HG03575 (cell line): ENCODE measurements at regions not wholly inside any gene's neighbourhood (a gene's known extent, or its start where the extent isn't known, plus 50 kb on each side); places are given as distances from the start of the nearest gene placed in this dataset.
"Not testable (repeated sequence)": the region's sequence is repeated elsewhere in the genome, so short reads cannot be mapped to it uniquely, and the experiment has no call there.

ENCODE experiments used
- ATAC-seq: cut with Tn5 transposase; IDR thresholded peaks from one replicate; pipeline ENCODE4 v1.9.1; 2021; ENCODE audit not compliant: unreplicated experiment, insufficient number of reproducible peaks, low FRiP score; ENCODE audit errors: extremely low read depth

DNA sequence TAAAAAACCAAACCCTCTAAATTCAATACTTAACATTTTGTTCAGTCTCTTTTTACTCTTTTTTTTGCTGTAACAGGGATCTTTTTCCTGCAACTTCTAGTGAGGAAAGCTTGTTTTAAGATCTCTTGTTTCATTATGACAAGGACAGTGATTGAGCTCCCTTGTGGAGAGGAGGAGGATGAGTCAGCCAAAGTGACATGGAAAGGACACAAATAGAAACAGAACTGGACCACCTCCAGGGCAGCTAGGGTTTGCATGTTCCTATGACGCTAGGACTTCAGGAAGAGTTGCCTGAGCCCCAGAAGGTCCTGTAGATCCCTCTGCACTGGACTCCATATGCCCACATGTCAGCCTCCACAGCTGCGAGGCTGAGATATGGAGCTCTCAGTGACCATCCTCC, 212.6 kb upstream of the FAM78B start:
- ATAC-seq = no peak

DNA sequence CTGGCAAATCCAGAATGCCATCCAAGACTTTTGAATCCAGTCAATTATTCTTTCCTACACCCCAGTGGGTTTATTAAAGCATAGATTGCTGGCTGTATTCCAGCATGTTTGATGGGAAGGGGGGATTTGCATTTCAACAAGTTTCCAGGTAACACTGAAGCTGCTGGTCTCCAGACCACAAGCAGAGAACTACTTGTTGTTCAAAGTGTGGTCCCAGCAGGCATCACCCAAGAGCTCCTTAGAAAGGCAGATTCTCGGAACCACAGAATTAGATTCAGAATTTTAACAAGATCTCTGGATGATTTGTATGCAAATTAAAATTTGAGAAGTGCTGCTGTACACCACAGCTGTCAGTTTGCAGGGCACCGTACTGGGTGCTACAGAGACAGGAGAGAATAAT, 216.3 kb upstream of the FAM78B start:
- ATAC-seq = no peak

DNA sequence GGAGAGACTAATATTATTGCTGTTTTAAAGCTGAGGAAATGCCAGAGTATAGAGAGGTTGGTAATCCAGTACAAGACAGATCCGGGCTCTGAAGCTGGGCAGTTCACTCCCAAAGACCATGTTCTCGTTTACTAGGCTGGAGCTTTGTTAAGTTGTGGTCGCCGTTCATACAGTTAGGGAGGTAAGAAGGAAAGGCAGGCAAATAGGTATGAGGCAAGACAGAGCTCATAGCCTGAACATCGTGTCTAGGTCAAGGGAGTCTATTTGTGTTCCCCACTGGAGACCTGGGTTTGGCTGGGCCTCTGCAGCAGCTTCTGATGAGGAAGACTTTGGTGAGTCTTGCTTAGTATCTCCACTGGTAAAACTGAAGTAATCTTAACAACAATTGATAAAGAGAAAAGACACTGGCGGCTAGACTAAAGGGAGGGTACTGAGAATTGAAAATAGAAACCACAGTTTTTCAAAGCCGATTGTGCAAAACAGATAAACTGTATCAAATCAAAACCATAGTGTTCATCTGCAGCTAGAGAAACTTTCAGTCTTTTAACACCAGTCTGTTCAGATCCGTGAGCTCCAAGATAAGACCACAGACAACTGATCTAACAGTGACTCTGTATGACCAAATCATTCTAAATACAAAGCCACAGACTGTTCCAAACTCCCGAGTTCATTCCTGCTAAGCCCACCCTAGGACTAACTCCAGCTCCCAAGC, 217.0 kb upstream of the FAM78B start:
- no peak for ATAC-seq

DNA sequence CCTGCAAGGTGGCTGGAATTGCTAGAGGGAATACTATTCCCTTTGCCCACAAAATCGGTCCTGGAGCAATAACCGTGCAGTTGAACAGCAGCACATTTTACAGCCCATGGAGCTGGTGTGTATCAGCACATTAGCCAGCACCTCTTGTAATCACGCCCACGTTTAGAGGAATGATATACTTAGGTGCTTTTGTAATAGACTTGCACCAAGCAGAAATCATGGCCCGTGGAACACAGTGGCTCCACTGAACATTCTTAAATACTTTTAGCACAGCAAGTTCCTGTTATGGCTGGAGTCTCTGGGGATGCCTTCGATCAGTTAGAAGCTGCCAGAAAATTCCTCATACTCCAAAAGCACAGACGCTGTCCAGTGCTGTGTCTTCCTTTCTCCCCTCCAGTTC, 218.1 kb upstream of the FAM78B start:
- ATAC-seq = no peak

DNA sequence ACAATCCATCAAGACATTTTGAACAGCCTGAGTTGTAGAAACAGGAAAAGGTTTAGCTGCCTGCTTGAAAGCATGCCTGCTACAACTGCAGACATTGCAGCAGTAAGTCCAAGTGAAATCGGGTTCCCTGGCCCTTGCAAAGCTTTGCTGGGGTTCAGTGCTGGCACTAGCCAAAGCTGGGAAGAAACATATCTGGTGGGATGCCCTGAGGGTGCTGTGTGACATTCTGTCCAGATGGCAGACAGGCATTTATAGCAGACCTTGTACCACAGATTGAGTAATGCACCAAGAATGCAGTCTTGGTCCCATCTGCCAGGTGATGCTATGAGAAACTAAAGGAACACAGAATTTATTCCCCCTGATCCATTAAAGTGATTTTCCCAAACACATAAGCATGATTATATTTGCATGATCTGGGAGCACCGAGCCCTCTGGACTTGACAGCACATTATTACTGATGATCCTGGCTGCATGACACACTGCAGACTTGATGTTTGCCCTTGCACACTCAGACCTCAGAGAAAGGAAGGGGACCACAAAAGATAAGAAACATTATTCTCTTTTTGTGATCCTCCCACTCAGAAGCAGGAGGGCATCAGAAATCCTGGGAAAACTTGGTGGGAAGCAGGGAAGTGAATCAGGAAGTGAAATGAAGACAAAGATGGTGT, 223.7 kb upstream of the FAM78B start:
- ATAC-seq = no peak

DNA sequence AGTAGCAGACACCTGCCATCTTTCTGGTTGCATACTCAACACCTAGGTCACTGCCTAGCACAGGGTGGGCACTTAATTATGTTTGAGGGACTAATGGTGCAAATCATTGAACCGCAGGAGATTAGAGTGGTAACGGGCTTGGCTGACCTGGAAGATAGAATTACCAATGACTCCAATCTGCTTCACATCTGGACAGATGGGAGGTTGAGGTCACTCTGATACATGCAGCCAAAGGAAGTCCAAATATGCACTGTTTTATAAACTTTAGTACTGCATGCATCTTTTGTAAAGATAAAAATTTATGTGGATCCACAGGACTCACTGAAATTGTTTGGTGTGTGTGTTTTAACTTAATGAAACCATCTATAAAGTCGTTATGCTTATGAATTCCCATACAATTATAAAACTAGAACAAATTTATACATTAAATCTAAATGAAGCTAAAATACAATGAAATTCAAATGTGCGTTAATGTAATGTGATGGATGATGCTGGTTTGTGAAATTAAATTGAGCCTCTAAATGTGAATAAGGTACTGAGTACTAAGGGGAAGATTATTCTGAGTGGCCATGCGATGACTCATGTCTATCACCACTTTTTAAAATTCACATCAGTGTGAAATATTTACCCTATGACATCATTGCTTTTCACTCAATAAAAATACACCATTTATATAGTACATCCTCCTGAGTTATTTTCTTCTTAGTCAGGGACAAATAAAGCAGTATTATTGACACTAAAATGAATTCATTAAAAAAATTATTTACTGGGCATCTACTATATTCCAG, 224.7 kb upstream of the FAM78B start:
- ATAC-seq = no peak

DNA sequence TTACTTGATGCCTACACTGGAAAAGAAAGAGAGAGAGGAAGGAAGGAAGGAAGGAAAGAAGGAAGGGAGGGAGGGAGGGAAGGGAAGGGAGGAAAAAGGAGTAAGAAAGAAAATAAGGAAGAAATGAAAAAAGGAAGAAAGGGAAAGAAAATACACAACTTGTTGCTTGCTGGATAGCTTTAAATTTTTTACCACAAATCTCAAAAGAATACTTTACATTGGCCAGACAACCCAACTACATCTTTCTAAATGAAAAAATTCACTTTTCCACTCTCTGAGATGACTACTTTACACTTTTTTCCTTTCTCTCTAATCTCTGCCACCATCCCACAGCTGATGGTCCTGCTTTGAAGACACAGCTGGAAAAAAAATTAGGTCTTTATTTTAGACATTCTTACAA, 228.9 kb upstream of the FAM78B start:
- ATAC-seq = no peak

DNA sequence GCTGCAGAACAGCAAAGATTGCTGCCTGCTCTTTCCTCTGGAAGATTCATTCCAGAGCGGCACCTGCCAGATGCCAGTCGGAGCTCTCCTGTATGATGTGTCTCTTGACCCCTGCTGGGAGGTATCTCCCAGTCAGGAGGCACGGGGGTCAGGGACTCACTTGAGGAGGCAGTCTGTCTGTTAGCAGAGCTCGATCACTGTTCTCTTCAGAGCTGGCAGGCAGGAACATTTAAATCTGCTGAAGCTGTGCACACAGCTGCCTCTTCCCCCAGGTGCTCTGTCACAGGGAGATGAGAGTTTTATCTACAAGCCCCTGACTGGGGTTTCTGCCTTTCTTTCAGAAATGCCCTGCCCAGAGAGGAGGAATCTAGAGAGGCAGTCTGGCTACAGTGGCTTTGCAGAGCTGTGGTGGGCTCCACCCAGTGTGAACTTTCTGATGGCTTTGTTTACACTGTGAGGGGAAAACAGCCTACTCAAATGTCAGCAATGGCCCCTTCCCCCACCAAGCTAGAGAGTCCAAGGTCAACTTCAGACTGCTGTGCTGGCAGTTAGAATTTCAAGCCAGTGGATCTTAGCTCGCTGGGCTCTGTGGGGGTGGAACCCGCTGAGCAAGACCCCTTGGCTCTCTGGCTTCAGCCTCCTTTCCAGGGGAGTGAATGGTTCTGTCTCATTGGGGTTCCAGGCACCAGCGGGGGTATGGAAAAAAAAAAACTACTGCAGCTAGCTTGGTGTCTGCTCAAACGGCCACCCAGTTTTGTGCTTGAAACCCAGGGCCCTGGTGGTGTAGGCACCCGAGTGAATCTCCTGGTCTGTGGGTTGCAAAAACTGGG, 242.7 kb upstream of the FAM78B start:
- not testable (repeated sequence) for ATAC-seq

DNA sequence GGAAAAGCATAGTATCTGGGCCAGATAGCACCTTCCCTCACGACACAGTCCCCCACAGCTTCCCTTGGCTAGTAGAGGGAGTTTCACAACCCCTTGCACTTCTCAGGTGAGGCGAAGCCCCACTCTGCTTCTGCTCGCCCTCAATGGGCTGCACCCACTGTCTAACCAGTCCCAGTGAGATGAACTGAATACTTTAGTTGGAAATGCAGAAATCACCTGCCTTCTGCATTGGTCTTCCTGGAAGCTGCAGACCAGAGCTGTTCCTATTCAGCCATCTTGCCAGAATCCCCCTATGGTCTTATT, 243.2 kb upstream of the FAM78B start:
- ATAC-seq = no peak

DNA sequence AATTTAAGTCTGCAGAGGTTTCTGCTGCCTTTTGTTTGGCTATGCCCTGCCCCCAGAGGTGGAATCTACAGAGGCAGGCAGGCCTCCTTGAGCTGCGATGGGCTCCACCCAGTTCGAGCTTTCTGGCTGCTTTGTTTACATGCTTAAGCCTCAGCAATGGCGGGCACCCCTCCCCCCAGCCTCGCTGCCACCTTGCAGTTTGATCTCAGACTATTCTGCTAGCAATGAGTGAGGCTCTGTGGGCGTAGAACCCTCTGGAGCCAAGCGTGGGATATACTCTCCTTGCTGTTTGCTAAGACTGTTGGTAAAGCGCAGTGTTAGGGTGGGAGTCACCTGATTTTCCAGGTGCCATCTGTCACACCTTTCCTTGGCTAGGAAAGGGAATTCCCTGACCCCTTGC, 250.0 kb upstream of the FAM78B start:
- ATAC-seq = not testable (repeated sequence)

DNA sequence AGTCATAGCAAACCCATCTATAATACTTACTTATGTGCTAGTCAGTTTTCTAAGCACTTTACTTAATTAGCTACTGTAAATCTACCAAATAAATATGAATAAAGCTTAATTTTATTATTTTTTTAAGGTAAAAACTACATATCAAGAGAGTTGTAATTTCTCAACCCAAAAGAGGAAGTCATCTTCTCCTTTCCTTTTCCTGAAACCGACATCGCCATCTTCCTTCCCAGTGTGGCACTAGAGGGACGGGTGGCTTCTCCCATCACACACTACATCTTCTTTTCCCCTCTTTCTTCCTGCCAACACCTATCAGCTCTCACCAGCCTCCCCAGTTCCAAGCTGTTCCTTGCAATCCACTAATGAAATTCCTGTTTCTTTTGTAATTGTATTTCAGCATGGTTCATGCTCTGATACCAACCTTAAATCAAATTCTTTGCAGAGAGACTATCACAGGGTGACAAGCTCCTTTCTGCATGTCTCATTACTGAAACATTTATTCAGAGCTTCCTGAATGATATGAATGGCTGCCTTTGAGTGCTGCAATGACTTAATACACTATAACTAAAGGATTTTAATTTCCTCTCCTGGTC, 251.6 kb upstream of the FAM78B start:
- no peak for ATAC-seq

DNA sequence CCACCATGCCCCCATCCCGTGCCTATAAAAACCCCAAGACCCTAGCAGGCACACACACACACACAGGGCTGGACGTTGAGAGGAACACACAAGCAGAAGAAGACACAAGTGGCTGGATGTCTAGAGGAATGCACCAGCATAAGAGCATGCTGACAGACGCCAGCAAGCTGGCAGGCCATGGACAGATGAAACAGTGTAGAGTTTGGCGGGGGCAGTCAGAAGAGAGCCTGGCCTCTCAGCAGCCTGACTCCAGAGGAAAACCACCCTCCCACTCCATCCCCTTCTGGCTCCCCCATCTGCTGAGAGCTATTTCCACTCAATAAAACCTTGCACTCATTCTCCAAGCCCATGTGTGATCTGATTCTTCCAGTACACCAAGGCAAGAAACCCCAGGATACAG, 255.8 kb upstream of the FAM78B start:
- ATAC-seq = not testable (repeated sequence)

DNA sequence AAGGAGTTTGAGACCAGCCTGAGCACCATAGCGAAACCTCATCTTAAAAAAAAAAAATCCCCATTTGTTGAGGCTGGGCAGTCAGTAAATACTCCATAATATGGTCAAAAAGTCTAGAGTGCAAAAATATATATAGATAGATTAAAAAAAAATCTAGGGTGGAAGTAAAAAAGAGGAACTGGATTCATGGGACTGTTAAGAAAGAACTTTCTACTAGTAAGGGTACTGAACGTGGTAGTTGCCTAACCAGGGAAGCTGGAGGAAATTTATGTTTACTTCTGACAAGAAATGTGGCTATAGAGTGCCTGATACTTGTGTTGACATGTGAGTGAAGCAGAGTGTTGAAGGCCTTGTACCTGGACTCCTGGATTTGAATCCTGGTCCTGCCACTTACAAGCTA, 265.9 kb upstream of the FAM78B start:
- ATAC-seq = no peak

DNA sequence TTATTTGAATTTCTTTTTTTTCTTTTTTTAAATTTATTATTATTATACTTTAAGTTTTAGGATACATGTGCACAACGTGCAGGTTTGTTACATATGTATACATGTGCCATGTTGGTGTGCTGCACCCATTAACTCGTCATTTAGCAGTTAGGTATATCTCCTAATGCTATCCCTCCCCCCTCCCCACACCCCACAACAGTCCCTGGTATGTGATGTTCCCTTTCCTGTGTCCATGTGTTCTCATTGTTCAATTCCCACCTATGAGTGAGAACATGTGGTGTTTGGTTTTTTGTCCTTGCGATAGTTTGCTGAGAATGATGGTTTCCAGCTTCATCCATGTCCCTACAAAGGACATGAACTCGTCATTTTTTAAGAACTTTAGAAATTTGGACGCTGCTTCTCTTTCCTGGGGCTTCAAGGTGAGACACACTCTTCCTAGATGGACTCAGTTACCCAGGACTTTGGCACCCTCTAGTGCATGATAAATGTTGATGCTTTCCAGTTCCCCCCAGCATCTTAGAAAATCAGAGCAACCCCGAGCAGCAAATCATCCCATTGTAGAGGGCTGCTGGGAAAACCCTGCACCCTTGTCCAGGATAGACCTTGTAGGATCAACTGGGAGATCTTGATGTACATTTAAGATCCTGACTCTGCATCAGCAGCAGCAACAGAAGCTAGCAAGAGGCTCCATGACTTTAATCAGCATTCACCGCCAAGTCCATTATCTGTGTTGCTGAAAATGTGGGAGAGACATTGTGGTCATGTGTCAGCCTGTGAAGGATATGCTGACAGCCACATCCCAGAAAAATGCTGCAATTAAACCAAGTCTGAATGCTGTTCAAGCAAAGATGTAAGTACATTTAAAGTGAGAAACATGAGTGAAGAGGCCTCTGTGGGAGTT, 266.9 kb upstream of the FAM78B start:
- ATAC-seq = not testable (repeated sequence)

DNA sequence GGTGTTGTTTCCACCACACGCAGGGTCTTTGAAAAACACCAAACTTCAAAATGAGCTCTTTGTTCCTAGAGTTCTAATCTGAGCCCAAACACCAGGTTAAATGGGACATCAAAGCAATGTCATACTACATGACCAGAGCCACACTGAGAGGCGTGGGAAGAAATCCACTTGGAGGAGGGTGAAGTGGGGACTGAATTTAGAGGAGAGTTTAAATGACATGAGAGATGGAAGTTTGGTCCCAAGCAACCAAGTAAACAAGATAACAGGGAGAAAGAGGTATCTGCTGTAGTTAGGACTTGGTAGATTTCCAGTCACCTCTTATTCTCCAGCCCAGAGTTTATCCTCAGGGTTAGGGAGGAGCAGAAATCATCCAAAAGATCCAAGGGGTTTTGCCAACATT, 290.9 kb upstream of the FAM78B start:
- no peak for ATAC-seq

DNA sequence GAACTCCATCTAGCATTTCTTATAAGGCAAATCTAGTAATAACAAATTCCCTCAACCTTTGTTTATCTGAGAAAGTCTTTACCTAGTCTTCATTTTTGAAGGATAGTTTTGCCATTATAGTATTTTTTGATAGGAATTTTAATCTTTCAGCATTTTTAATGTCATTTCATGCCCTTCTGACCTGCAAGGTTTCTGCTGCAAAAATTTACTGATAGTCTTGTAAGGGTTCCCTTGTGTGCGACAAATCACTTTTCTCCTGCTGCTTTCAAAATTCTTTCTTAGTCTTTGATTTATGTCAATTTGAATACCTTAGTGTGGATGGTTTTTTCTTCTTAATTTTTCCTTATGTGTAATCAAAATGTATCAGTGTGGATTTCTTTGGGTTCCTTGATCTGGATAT, 297.5 kb upstream of the FAM78B start:
- no peak for ATAC-seq

DNA sequence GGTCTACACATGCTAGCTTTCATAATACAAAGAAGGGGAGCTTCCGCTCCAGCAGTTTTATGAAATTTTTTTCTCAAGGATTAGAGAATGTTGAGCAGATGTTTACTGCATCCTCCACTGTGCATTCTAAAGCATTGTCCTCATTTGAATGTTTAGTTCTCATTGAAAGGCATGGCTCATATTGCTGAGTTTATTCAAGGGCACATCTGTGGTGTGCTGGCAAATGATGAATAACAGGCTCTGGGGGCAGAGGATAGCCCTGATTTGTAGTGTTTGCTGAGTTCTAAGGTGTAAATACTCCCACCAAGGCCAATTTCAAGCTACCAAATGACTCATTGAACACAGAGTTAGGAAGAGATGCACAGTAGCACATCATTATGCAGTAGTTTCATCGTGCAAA, 303.2 kb upstream of the FAM78B start:
- no peak for ATAC-seq

DNA sequence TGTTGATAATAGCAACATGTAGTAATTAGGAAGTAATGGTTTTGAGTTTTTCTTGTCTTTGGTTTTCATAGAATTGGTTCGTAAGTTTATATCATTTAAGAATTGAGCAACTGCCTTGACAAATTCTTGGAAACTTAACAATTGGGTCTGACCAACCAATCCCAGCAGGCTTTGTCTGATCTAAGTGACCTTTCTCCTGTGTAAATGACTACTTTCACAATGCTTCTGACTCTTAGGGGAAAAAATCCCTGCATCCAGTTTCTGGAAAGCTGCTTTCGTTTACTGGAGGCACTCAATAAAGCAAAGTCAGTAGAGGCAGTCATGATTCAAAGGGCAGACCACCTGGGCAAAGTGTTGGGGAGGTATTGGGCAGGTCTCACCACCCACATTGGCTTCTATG, 303.6 kb upstream of the FAM78B start:
- ATAC-seq = no peak
